Adipocyte (in vitro differentiated cells): ENCODE measurements at regions not wholly inside any gene's neighbourhood (a gene's known extent, or its start where the extent isn't known, plus 50 kb on each side); places are given as distances from the start of the nearest gene placed in this dataset.
"Not testable (repeated sequence)": the region's sequence is repeated elsewhere in the genome, so short reads cannot be mapped to it uniquely, and the experiment has no call there.

Experiments
- DNase-seq: peaks from one replicate; pipeline ENCODE4 v3.0.0-alpha.2; 2015; ENCODE audit warnings: low read depth
- H3K27me3 ChIP-seq: replicated peaks from 2 replicates; pipeline ENCODE4 v1.7.0; 2013; ENCODE audit warnings: mild to moderate bottlenecking, low read length, moderate library complexity; ENCODE audit not compliant: control insufficient read depth, insufficient read depth
- H3K36me3 ChIP-seq: 2 replicates; pipeline ENCODE4 v1.7.0; 2013; ENCODE audit warnings: low read length, mild to moderate bottlenecking, moderate library complexity; ENCODE audit not compliant: control insufficient read depth, insufficient read depth, severe bottlenecking
- H3K4me1 ChIP-seq: 2 replicates; pipeline ENCODE4 v1.7.0; 2013; ENCODE audit warnings: mild to moderate bottlenecking, low read length, moderate library complexity; ENCODE audit not compliant: control insufficient read depth, insufficient read depth
- H3K4me3 ChIP-seq: 2 replicates; pipeline ENCODE4 v1.7.0; 2013; ENCODE audit warnings: mild to moderate bottlenecking, low read length, moderate library complexity
- H3K9ac ChIP-seq: 2 replicates; pipeline ENCODE4 v1.7.0; 2013; ENCODE audit warnings: mild to moderate bottlenecking, low read length, moderate library complexity
- H3K9me3 ChIP-seq: 2 replicates; pipeline ENCODE4 v1.7.0; 2013; ENCODE audit warnings: mild to moderate bottlenecking, low read length, moderate library complexity; ENCODE audit not compliant: control insufficient read depth

DNA sequence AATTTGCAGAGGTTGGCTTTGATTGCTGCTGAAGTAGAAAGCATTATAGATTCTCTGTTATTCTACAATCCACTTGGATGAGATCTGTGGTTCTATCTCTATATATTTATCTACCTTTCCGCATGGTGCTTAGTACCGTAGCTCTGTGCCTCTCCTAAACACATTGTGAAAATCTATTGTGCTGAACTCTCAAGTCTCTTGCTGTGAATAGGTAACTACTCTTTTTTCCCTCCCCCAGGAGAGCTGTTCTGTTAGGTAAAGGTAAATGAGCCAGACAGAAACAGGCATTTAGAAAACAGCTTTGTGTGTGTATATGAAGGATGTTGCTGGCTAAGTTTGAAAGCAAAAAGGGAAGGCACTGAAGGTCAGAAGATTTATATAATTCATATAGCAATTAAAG, 112.6 kb downstream of the BRMS1L start:
- Histone ChIP-seq H3K9me3 (no peaks in the 10 kb centered on the region), H3K4me1 (no peaks in the 10 kb centered on the region), H3K9ac (no peak overlapping the region), H3K36me3 (no peaks in the 10 kb centered on the region), H3K4me3 (no peak overlapping the region), H3K27me3 (no peaks in the 10 kb centered on the region)
- DNase-seq, result no peak

- no peak overlapping the region for H3K4me3 ChIP-seq
- no peaks in the 10 kb centered on the region for H3K27me3 ChIP-seq
Observed at GRCh38 chr14:35934499-35934898, 108.4 kb downstream of the BRMS1L start.

DNA sequence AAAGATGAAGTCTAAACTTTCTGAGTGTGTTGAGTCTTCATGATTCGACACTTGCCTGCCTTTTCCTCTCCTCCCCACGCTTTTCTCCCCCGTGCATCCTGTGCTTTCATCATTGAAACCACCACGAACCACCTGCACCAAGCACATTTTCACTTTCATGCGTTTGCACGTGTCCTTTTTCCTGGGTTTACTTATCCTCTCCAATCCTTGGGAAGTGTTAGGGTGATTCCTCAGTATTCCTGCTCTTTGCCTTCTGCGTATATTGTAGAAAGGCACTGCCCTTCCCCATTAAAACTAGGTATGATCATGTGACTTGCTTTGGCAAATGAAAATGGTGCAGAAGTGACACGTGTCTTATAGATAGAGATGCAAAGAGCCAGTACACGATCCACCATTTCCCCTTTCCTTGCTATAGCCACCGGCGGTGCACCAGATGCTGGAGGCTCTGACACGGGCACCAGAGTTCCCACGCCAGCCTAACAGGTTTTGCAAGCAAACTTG, 106.6 kb downstream of the BRMS1L start:
- Histone ChIP-seq H3K36me3 (no peaks in the 10 kb centered on the region), H3K27me3 (no peaks in the 10 kb centered on the region), H3K4me3 (no peak overlapping the region), H3K9ac (no peak overlapping the region), H3K9me3 (no peaks in the 10 kb centered on the region), H3K4me1 (peaks cover 5% of the 10 kb centered on the region)
- no peak for DNase-seq

More at GRCh38 chr14:35934499-35934898, 108.4 kb downstream of the BRMS1L start:
- Histone ChIP-seq H3K9ac (no peak overlapping the region), H3K4me1 (peaks cover 5% of the 10 kb centered on the region), H3K36me3 (no peaks in the 10 kb centered on the region), H3K9me3 (no peaks in the 10 kb centered on the region)
- DNase-seq, result no peak

DNA sequence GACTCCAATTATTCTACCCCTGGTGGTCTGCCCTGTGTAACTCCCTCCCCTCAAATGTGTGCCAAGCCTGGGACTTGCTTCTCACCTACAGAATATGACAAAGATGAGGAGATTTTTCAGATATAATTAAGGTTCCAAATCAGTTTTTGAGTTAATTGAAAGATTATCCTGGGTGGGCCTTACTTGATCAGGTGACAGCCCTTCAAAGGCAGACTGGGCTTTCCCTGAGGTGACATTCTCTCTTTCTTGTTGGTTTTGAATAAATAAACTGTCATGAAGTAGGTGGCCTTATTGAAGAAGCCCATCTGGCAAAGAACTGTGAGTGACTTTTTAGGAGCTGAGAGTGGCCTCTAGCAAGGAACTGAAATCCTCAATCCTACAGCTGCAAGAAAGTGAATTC, 106.0 kb downstream of the BRMS1L start:
- no peak for DNase-seq
- Histone ChIP-seq H3K9ac (no peak overlapping the region), H3K4me3 (no peak overlapping the region), H3K4me1 (peaks cover 5% of the 10 kb centered on the region), H3K36me3 (no peaks in the 10 kb centered on the region), H3K9me3 (no peaks in the 10 kb centered on the region), H3K27me3 (no peaks in the 10 kb centered on the region)

DNA sequence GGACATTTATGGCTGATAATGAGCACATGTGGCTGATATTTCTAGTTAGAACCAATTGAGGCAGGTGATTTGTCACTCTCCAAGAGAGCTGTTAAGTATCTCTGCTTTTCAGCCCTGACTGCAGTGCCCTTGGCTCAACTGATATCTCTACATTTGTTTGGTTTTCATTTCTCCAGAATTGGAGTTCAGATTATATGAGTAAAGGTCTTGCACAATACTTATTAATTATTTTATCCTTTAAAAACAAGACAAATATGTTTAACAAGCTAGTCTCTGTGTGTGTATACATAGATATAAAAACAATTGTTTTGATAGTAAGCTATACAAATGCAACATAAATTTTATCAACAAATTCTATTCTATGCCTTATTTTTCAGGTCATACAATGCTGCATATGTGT, 105.2 kb downstream of the BRMS1L start:
- Histone ChIP-seq H3K4me1 (peaks cover 5% of the 10 kb centered on the region), H3K9me3 (no peaks in the 10 kb centered on the region), H3K4me3 (no peak overlapping the region), H3K36me3 (no peaks in the 10 kb centered on the region), H3K9ac (no peak overlapping the region), H3K27me3 (no peaks in the 10 kb centered on the region)
- no peak for DNase-seq

DNA sequence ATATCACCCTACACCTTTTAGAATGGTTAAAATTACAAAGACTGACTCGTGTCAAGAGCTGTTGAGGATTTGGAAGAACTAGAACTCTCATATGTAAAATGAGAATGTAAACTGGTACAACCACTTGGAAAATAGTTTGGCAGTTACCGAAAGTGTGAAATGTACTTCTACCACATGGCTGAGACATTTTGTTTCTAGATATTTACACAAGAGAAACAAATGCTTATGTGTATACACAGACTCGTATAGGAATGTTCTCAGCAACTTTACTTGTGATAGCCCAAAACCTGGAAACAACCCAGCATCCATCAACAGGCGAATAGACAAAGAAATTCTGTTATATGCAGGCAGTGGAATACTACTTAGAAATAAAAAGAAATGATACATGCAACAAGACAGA, 103.0 kb downstream of the BRMS1L start:
- no peak for DNase-seq
- Histone ChIP-seq H3K4me3 (no peak overlapping the region), H3K9me3 (no peaks in the 10 kb centered on the region), H3K4me1 (peaks cover 5% of the 10 kb centered on the region), H3K27me3 (no peaks in the 10 kb centered on the region), H3K36me3 (no peaks in the 10 kb centered on the region), H3K9ac (no peak overlapping the region)

DNA sequence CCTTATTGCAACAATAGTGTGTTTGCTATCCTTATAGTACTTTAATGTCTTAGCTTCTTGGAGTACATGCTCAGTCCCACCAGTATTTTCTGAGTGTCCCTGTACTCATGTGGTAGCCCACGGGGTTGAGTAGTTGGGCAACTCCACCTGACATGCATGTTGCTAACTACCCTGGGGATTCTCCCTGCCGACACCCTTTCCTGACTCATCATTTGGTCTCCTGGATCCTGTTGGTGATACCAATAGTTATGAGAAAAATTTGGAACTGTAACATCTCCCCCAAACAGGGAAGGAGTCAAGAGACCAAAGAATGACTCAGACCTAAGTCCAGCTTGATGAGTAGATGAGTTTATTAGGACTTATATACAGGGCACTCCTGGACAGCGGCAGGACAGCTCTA, 101.6 kb downstream of the BRMS1L start:
- no peaks in the 10 kb centered on the region for H3K27me3 ChIP-seq
- no peak for DNase-seq

DNA sequence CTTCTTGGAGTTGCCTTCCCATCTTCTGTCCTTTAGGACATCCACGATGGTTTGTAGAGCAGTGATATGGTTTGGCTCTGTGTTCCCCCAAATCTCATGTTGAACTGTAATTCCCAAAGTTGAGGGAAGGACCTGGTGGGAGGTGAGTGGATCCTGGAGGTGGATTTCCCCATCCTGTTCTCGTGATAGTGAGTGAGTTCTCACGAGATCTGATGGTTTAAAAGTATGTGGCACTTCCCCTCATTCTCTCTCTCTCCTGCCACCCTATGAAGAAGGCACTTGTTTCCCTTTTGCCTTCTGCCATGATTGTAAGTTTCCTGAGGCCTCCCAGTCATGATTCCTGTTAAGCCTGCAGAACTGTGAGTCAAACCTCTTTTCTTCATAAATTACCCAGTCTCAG, 99.2 kb downstream of the BRMS1L start:
- Histone ChIP-seq H3K36me3 (no peaks in the 10 kb centered on the region), H3K9me3 (no peaks in the 10 kb centered on the region), H3K9ac (no peak overlapping the region), H3K27me3 (no peaks in the 10 kb centered on the region), H3K4me3 (no peak overlapping the region), H3K4me1 (no peaks in the 10 kb centered on the region)
- DNase-seq, result no peak

More for the DNA sequence above, 101.6 kb downstream of the BRMS1L start:
- Histone ChIP-seq H3K9me3 (no peaks in the 10 kb centered on the region), H3K9ac (no peak overlapping the region), H3K4me1 (peaks cover 5% of the 10 kb centered on the region), H3K36me3 (no peaks in the 10 kb centered on the region), H3K4me3 (no peak overlapping the region)

GRCh38 chr14:35922590-35922989, 96.5 kb downstream of the BRMS1L start:
- H3K9ac ChIP-seq, result not testable (repeated sequence)

GRCh38 chr14:35921745-35922144, 95.6 kb downstream of the BRMS1L start:
- Histone ChIP-seq H3K4me3 (no peak overlapping the region), H3K4me1 (no peaks in the 10 kb centered on the region), H3K9ac (no peak overlapping the region), H3K27me3 (no peaks in the 10 kb centered on the region), H3K9me3 (peaks cover 5% of the 10 kb centered on the region), H3K36me3 (no peaks in the 10 kb centered on the region)
- DNase-seq, result no peak

More at GRCh38 chr14:35922590-35922989, 96.5 kb downstream of the BRMS1L start:
- not testable (repeated sequence) for H3K9me3 ChIP-seq, H3K4me1 ChIP-seq, H3K27me3 ChIP-seq, H3K4me3 ChIP-seq, H3K36me3 ChIP-seq, DNase-seq
